ENCODE measurements at regions not wholly inside any gene's neighbourhood (a gene's known extent, or its start where the extent isn't known, plus 50 kb on each side); places are given as distances from the start of the nearest gene placed in this dataset.

DNA sequence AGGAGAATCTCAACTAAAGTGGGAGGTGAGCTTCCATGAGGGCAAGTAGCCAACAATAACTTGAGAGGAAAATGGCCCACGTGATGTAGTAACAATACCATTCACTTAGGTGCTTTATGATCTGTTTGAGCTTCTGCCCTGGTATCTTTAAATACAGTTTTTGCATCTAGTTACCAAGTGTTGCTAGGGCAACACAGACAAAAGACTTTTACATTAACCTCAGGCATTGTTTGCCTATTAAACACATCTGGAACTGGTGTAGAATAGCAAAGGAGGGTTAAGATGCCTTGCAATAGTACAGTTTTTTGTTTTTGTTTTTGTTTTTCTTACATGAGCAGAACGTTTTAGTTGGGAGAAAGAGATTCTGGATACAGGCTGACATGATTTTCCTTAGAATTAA is 97.7 kb upstream of the MTPN start:
- H3K4me2 ChIP-seq (ENCODE audit: low read length) = no peak overlapping the region
- H3K9me3 ChIP-seq (replicated peaks; ENCODE audit: low read length) = no peaks in the 10 kb centered on the region
- H3K4me1 ChIP-seq (ENCODE audit: control insufficient read depth, insufficient read depth, low read length) = no peaks in the 10 kb centered on the region
- no peak overlapping the region for H3K9ac ChIP-seq (ENCODE audit: low read depth, low read length)
- H3K36me3 ChIP-seq (ENCODE audit: insufficient read depth, low read length) = no peaks in the 10 kb centered on the region
- no peaks in the 10 kb centered on the region for H3K27me3 ChIP-seq (ENCODE audit: control insufficient read depth, insufficient read depth, low read length)
- H3K4me3 ChIP-seq (ENCODE audit: low read length) = no peak overlapping the region

- no peak overlapping the region for H3K4me2 ChIP-seq (ENCODE audit: low read length)
- H3K4me1 ChIP-seq (ENCODE audit: control insufficient read depth, insufficient read depth, low read length) = no peaks in the 10 kb centered on the region
- H3K9me3 ChIP-seq (replicated peaks; ENCODE audit: low read length) = no peaks in the 10 kb centered on the region
- no peak overlapping the region for H3K9ac ChIP-seq (ENCODE audit: low read depth, low read length)
- H3K4me3 ChIP-seq (ENCODE audit: low read length) = no peak overlapping the region
- H3K27me3 ChIP-seq (ENCODE audit: control insufficient read depth, insufficient read depth, low read length) = no peaks in the 10 kb centered on the region
- no peaks in the 10 kb centered on the region for H3K36me3 ChIP-seq (ENCODE audit: insufficient read depth, low read length)
Observed at GRCh38 chr7:136072447-136072846, 95.3 kb upstream of the MTPN start.

GRCh38 chr7:136070736-136071505 is 93.8 kb upstream of the MTPN start:
- H3K4me2 ChIP-seq (ENCODE audit: low read length) = no peak overlapping the region
- no peaks in the 10 kb centered on the region for H3K9me3 ChIP-seq (replicated peaks; ENCODE audit: low read length)
- H3K4me3 ChIP-seq (ENCODE audit: low read length) = no peak overlapping the region
- H3K27me3 ChIP-seq (ENCODE audit: control insufficient read depth, insufficient read depth, low read length) = no peaks in the 10 kb centered on the region
- H3K9ac ChIP-seq (ENCODE audit: low read depth, low read length) = no peak overlapping the region
- no peaks in the 10 kb centered on the region for H3K4me1 ChIP-seq (ENCODE audit: control insufficient read depth, insufficient read depth, low read length)
- H3K36me3 ChIP-seq (ENCODE audit: insufficient read depth, low read length) = no peaks in the 10 kb centered on the region

DNA sequence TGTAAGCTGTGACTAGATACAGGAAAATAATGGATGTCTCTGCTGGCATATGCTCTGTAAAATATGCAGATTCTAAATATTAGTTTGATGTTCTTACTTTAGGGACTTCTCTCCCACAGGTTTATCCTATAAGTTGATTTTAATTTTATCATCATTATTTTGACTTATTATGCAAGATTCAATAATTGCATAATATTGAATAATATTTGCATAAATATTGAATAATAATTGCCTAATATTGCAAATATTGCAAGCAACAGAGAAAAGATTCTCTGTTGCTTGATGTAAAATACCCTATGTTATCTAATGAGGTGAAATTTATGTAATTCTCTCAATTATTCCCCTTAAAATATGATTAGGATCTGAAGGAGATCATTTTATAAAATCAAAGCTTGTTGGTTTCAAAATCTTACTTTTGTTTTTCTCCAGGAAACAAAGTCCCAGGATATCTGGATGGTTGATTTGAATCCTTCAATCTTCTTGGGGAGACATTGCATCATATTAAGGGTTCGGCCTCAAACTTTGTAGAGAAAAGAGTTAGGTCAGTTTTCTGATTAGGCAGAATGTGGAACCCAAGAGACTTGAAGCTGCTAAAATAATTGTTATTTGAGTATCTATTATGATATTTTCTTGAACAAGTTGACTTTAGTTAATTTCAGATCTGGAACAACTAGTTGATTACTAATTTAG is 92.8 kb upstream of the MTPN start:
- Histone ChIP-seq H3K4me3 (ENCODE audit: low read length) (no peak overlapping the region), H3K9me3 (replicated peaks; ENCODE audit: low read length) (no peaks in the 10 kb centered on the region), H3K27me3 (ENCODE audit: control insufficient read depth, insufficient read depth, low read length) (no peaks in the 10 kb centered on the region), H3K4me2 (ENCODE audit: low read length) (no peak overlapping the region), H3K4me1 (ENCODE audit: control insufficient read depth, insufficient read depth, low read length) (no peaks in the 10 kb centered on the region), H3K36me3 (ENCODE audit: insufficient read depth, low read length) (no peaks in the 10 kb centered on the region), H3K9ac (ENCODE audit: low read depth, low read length) (no peak overlapping the region)

GRCh38 chr7:136067277-136067676 is 90.1 kb upstream of the MTPN start:
- no peaks in the 10 kb centered on the region for H3K9me3 ChIP-seq (replicated peaks; ENCODE audit: low read length)
- H3K27me3 ChIP-seq (ENCODE audit: control insufficient read depth, insufficient read depth, low read length) = peaks cover 1% of the 10 kb centered on the region

DNA sequence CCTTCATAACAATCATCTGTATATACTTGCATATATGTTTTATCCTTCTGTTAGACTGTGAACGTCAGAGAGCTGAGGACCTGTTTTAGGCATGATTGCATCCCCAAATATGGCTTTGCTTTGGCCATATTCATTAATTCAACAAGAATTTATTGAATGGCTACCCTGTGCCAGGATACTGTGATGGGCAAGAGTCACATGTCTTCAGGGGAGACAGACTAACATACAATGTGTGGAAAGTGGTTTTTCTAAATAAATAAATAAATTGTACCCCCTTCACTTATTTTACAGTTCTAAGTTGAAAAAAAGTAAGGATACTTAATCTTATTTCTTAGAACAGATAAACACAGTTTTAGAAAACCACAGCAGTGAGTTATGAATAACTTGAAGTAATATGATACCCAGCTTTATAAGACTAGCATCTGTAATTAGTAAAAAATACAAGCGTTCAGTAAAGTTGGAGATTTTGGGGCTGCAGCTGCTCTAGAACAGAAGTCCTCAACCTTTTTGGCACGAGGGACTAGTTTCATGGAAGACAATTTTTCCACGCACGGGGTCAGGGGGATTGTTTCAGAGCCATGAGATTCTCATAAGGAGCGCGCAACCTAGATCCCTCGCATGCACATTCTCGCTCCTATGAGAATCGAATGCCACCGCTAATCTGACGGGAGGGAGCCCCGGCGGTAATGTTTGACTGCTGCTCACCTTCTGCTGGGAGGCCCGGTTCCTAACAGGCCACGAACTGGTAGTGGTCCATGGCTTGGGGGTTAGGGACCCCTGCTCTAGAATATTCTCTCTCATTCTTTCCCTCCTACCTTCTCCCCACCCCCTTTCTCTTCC is 89.4 kb upstream of the MTPN start:
- Histone ChIP-seq H3K4me3 (ENCODE audit: low read length) (no peak overlapping the region), H3K36me3 (ENCODE audit: insufficient read depth, low read length) (no peaks in the 10 kb centered on the region), H3K4me2 (ENCODE audit: low read length) (no peak overlapping the region), H3K9ac (ENCODE audit: low read depth, low read length) (no peak overlapping the region), H3K9me3 (replicated peaks; ENCODE audit: low read length) (no peaks in the 10 kb centered on the region), H3K27me3 (ENCODE audit: control insufficient read depth, insufficient read depth, low read length) (peaks cover 3% of the 10 kb centered on the region), H3K4me1 (ENCODE audit: control insufficient read depth, insufficient read depth, low read length) (no peaks in the 10 kb centered on the region)

More at GRCh38 chr7:136067277-136067676, 90.1 kb upstream of the MTPN start:
- Histone ChIP-seq H3K9ac (ENCODE audit: low read depth, low read length) (no peak overlapping the region), H3K4me3 (ENCODE audit: low read length) (no peak overlapping the region), H3K4me1 (ENCODE audit: control insufficient read depth, insufficient read depth, low read length) (no peaks in the 10 kb centered on the region), H3K36me3 (ENCODE audit: insufficient read depth, low read length) (no peaks in the 10 kb centered on the region), H3K4me2 (ENCODE audit: low read length) (no peak overlapping the region)

DNA sequence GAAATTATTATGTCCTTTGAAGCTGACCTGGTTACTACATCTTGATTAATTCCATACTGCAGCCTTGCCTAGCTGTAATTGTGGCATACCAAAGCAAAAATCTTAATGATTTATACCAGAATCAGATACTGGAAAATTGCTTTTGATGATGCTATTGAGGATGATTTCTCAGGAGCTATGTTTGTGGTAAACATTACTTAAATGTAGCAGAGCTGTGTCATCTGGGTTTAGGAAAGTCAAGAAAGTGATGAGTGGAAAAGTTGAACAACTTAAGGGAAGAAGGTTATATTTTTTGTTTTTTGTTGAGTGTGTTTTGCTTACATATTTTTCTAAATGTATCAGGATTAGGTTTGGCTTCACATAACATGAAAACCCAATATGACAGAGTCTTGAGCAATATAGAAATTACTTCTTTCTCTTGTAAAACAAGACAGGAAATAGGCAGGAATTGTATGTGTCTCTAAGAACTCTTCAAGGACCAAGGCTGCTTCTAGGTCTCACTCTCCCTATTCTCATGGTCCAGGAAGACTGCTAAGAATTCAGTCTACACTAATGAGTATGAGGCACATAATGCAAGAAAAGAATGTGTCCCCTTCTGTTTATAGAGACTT is 87.6 kb upstream of the MTPN start:
- Histone ChIP-seq H3K9me3 (replicated peaks; ENCODE audit: low read length) (no peaks in the 10 kb centered on the region), H3K9ac (ENCODE audit: low read depth, low read length) (no peak overlapping the region), H3K36me3 (ENCODE audit: insufficient read depth, low read length) (no peaks in the 10 kb centered on the region), H3K4me2 (ENCODE audit: low read length) (no peak overlapping the region), H3K4me3 (ENCODE audit: low read length) (no peak overlapping the region), H3K27me3 (ENCODE audit: control insufficient read depth, insufficient read depth, low read length) (peaks cover 3% of the 10 kb centered on the region), H3K4me1 (ENCODE audit: control insufficient read depth, insufficient read depth, low read length) (no peaks in the 10 kb centered on the region)

- H3K36me3 ChIP-seq (ENCODE audit: insufficient read depth, low read length) = no peaks in the 10 kb centered on the region
- no peak overlapping the region for H3K9ac ChIP-seq (ENCODE audit: low read depth, low read length)
- no peaks in the 10 kb centered on the region for H3K9me3 ChIP-seq (replicated peaks; ENCODE audit: low read length)
- H3K4me3 ChIP-seq (ENCODE audit: low read length) = no peak overlapping the region
- peaks cover 3% of the 10 kb centered on the region for H3K27me3 ChIP-seq (ENCODE audit: control insufficient read depth, insufficient read depth, low read length)
- H3K4me2 ChIP-seq (ENCODE audit: low read length) = no peak overlapping the region
- no peaks in the 10 kb centered on the region for H3K4me1 ChIP-seq (ENCODE audit: control insufficient read depth, insufficient read depth, low read length)
Observed at GRCh38 chr7:136064081-136064480, 86.9 kb upstream of the MTPN start.

DNA sequence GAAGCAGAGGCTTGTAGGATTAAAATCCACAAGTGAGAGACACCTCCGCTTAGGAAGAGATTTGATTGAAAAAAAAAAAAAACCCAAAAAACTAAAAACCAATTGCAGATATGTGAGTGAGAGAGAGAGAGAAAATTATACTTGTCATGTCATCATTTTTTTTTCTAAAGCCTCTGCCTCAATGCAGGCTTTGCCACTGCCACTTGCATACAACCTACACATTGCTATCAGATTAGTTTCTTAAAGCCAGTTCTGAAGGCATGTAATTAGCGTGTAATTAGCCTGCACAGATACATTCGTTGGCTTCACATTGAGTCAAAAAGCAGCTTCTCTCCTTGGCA is 86.1 kb upstream of the MTPN start:
- H3K4me2 ChIP-seq (ENCODE audit: low read length) = no peak overlapping the region
- no peak overlapping the region for H3K9ac ChIP-seq (ENCODE audit: low read depth, low read length)
- H3K4me3 ChIP-seq (ENCODE audit: low read length) = no peak overlapping the region
- H3K4me1 ChIP-seq (ENCODE audit: control insufficient read depth, insufficient read depth, low read length) = no peaks in the 10 kb centered on the region
- no peaks in the 10 kb centered on the region for H3K9me3 ChIP-seq (replicated peaks; ENCODE audit: low read length)
- peaks cover 3% of the 10 kb centered on the region for H3K27me3 ChIP-seq (ENCODE audit: control insufficient read depth, insufficient read depth, low read length)
- no peaks in the 10 kb centered on the region for H3K36me3 ChIP-seq (ENCODE audit: insufficient read depth, low read length)

- H3K4me2 ChIP-seq (ENCODE audit: low read length) = no peak overlapping the region
- H3K27me3 ChIP-seq (ENCODE audit: control insufficient read depth, insufficient read depth, low read length) = peaks cover 3% of the 10 kb centered on the region
- no peaks in the 10 kb centered on the region for H3K4me1 ChIP-seq (ENCODE audit: control insufficient read depth, insufficient read depth, low read length)
- no peak overlapping the region for H3K4me3 ChIP-seq (ENCODE audit: low read length)
- H3K9me3 ChIP-seq (replicated peaks; ENCODE audit: low read length) = no peaks in the 10 kb centered on the region
- no peak overlapping the region for H3K9ac ChIP-seq (ENCODE audit: low read depth, low read length)
- H3K36me3 ChIP-seq (ENCODE audit: insufficient read depth, low read length) = no peaks in the 10 kb centered on the region
Observed at GRCh38 chr7:136062625-136063325, 85.6 kb upstream of the MTPN start.

DNA sequence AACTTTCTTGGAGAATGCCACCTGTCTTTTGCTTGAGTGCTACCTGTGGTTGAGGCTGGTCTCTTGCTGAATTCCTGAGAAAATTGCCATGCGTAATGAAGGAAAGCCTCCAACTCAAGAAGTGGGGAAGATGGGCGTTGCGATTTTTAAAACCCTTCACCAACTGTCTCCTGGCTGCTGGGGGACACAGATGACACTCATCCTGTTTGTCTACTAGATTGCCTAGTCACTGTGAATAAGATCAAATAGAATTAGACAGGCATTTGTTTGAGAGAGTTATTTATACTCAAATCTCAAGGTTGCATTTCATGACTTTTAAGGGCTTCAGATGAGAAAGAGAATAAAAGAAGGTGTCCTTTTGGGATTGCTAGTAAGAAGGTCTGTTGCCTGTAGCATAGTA is 84.3 kb upstream of the MTPN start:
- Histone ChIP-seq H3K9ac (ENCODE audit: low read depth, low read length) (no peak overlapping the region), H3K9me3 (replicated peaks; ENCODE audit: low read length) (no peaks in the 10 kb centered on the region), H3K36me3 (ENCODE audit: insufficient read depth, low read length) (no peaks in the 10 kb centered on the region), H3K4me1 (ENCODE audit: control insufficient read depth, insufficient read depth, low read length) (no peaks in the 10 kb centered on the region), H3K4me3 (ENCODE audit: low read length) (no peak overlapping the region), H3K27me3 (ENCODE audit: control insufficient read depth, insufficient read depth, low read length) (peaks cover 3% of the 10 kb centered on the region), H3K4me2 (ENCODE audit: low read length) (no peak overlapping the region)

All from skeletal muscle satellite cell (primary cell).